Sigmoid colon (tissue), 4 donors: ENCODE measurements at regions not wholly inside any gene's neighbourhood (a gene's known extent, or its start where the extent isn't known, plus 50 kb on each side); places are given as distances from the start of the nearest gene placed in this dataset.

Experiments
- POLR2A ChIP-seq, 2 donors: fragments of 450-650 bp; IDR thresholded peaks; one replicate each; pipeline ENCODE4 v1.6.1; 2016; ENCODE audit warnings: antibody characterized with exemption in 2 of 2, mild to moderate bottlenecking in 2 of 2, moderate library complexity in 2 of 2
- POLR2AphosphoS5 ChIP-seq, 4 donors: sonication (generic); formaldehyde crosslinking; IDR thresholded peaks; one replicate each; pipeline ENCODE4 v1.6.1; 2017; ENCODE audit warnings: antibody characterized with exemption in 4 of 4
- TF ChIP-seq, protein P1 (sequence below), 4 experiments: fragments of 450-650 bp in 3 of 4; fragments of 200-600 bp in 1 of 4; IDR thresholded peaks; one replicate each; pipeline ENCODE4 v1.5.1; 2016 to 2019; ENCODE audit warnings: antibody characterized with exemption in 4 of 4, mild to moderate bottlenecking in 3 of 4, moderate library complexity in 2 of 4

DNA sequence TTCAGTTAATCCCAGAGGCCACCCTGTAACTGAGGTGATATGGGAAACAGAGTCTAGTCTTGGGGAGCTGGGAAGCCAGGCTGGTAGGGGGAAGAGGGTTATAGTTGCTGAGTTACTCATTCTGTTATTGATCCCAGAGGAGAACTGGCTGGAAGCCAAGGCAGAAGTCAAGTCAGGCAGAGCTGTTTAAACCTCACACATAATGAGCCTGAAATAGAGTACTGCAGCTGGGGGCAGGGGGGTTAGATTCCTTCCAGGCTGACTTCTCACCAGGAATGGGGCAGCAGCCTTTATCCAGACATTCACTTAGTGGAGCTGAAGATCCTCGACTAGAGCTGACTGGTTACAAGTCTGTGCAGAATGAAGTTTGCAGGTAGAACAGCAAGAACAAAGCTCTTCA lies 144.9 kb downstream of the C4orf33 start:
- TF ChIP-seq, protein P1, sequence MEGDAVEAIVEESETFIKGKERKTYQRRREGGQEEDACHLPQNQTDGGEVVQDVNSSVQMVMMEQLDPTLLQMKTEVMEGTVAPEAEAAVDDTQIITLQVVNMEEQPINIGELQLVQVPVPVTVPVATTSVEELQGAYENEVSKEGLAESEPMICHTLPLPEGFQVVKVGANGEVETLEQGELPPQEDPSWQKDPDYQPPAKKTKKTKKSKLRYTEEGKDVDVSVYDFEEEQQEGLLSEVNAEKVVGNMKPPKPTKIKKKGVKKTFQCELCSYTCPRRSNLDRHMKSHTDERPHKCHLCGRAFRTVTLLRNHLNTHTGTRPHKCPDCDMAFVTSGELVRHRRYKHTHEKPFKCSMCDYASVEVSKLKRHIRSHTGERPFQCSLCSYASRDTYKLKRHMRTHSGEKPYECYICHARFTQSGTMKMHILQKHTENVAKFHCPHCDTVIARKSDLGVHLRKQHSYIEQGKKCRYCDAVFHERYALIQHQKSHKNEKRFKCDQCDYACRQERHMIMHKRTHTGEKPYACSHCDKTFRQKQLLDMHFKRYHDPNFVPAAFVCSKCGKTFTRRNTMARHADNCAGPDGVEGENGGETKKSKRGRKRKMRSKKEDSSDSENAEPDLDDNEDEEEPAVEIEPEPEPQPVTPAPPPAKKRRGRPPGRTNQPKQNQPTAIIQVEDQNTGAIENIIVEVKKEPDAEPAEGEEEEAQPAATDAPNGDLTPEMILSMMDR (IDR thresholded peaks at IDR 0.05): no peak
- no peak for TF ChIP-seq POLR2AphosphoS5 (IDR thresholded peaks at IDR 0.05)
- no peak for TF ChIP-seq POLR2A (IDR thresholded peaks at IDR 0.05)
